ENCODE measurements at regions not wholly inside any gene's neighbourhood (a gene's known extent, or its start where the extent isn't known, plus 50 kb on each side); places are given as distances from the start of the nearest gene placed in this dataset.
A peak's percentile ranks its signal among the peaks of the same experiment; 100 is the strongest.

GRCh38 chr14:101707068-101707842 is 54.3 kb upstream of the PPP2R5C start:
- DNase-seq: peak; percentile 74

GRCh38 chr14:101707863-101708620 is 53.5 kb upstream of the PPP2R5C start:
- no peak for DNase-seq

GRCh38 chr14:101708853-101709532 is 52.5 kb upstream of the PPP2R5C start:
- DNase-seq: no peak

- DNase-seq: no peak
Observed at GRCh38 chr14:101709533-101709881, 52.0 kb upstream of the PPP2R5C start.

GRCh38 chr14:101709962-101710931 is 51.3 kb upstream of the PPP2R5C start:
- DNase-seq: no peak

GRCh38 chr14:101711041-101711856 is 50.3 kb upstream of the PPP2R5C start:
- DNase-seq: no peak

Measured in RPMI8226 (cell line).